NCI-H526 (cell line): ENCODE measurements at regions not wholly inside any gene's neighbourhood (a gene's known extent, or its start where the extent isn't known, plus 50 kb on each side); places are given as distances from the start of the nearest gene placed in this dataset.
A peak's percentile ranks its signal among the peaks of the same experiment; 100 is the strongest.

Experiments
- DNase-seq, 2 experiments: peaks; one replicate each; lab custom pipeline; 2025; lab: John Stamatoyannopoulos, UW

- DNase-seq, result peak in 1 of 2 experiments; percentile 28
These were observed 113.8 kb downstream of the MSX2 start for GRCh38 chr5:174837919-174838902.

- DNase-seq, result no peak
These were observed 109.7 kb downstream of the MSX2 start for GRCh38 chr5:174834081-174834480.

- DNase-seq, result no peak
These were observed 108.4 kb downstream of the MSX2 start for GRCh38 chr5:174832811-174833210.

GRCh38 chr5:174832025-174832424, 107.6 kb downstream of the MSX2 start:
- no peak for DNase-seq

- DNase-seq, result no peak
These were observed 106.8 kb downstream of the MSX2 start for GRCh38 chr5:174831031-174831660.

GRCh38 chr5:174829511-174829864, 105.1 kb downstream of the MSX2 start:
- no peak for DNase-seq

GRCh38 chr5:174828804-174829510, 104.6 kb downstream of the MSX2 start:
- DNase-seq, result no peak

- no peak for DNase-seq
These were observed 103.2 kb downstream of the MSX2 start for GRCh38 chr5:174827558-174827957.

GRCh38 chr5:174825587-174825986, 101.2 kb downstream of the MSX2 start:
- no peak for DNase-seq

GRCh38 chr5:174818430-174818829, 94.0 kb downstream of the MSX2 start:
- DNase-seq, result no peak

- DNase-seq, result no peak
These were observed 93.2 kb downstream of the MSX2 start for GRCh38 chr5:174817610-174818009.

GRCh38 chr5:174816858-174817257, 92.5 kb downstream of the MSX2 start:
- no peak for DNase-seq

- no peak for DNase-seq
These were observed 87.1 kb downstream of the MSX2 start for GRCh38 chr5:174811438-174811837.

- DNase-seq, result no peak
These were observed 86.4 kb downstream of the MSX2 start for GRCh38 chr5:174810796-174811195.

GRCh38 chr5:174807471-174807870, 83.1 kb downstream of the MSX2 start:
- no peak for DNase-seq

GRCh38 chr5:174806729-174807128, 82.3 kb downstream of the MSX2 start:
- DNase-seq, result no peak

GRCh38 chr5:174801798-174802197, 77.4 kb downstream of the MSX2 start:
- no peak for DNase-seq

GRCh38 chr5:174800435-174800834, 76.1 kb downstream of the MSX2 start:
- no peak for DNase-seq

GRCh38 chr5:174799121-174799520, 74.7 kb downstream of the MSX2 start:
- no peak for DNase-seq

GRCh38 chr5:174798551-174798951, 74.2 kb downstream of the MSX2 start:
- no peak for DNase-seq

- no peak for DNase-seq
These were observed 72.4 kb downstream of the MSX2 start for GRCh38 chr5:174796711-174797192.

GRCh38 chr5:174794931-174795672, 70.7 kb downstream of the MSX2 start:
- no peak for DNase-seq
